SH-SY5Y (cell line): ENCODE measurements at regions not wholly inside any gene's neighbourhood (a gene's known extent, or its start where the extent isn't known, plus 50 kb on each side); places are given as distances from the start of the nearest gene placed in this dataset.

Experiments used
- GATA2 ChIP-seq: IDR thresholded peaks from 2 replicates; pipeline ENCODE4 v1.6.1; 2011; ENCODE audit warnings: mild to moderate bottlenecking, low read depth, low read length
- GATA3 ChIP-seq: IDR thresholded peaks from 2 replicates; pipeline ENCODE4 v1.6.1; 2011; ENCODE audit warnings: low read depth, mild to moderate bottlenecking, low read length, moderate library complexity

- no peak for TF ChIP-seq GATA2
- TF ChIP-seq GATA3: no peak
Observed at GRCh38 chr2:888906-889566, 61.6 kb upstream of the SNTG2 start.
